HG02571 (cell line): ENCODE measurements at regions not wholly inside any gene's neighbourhood (a gene's known extent, or its start where the extent isn't known, plus 50 kb on each side); places are given as distances from the start of the nearest gene placed in this dataset.
A peak's percentile ranks its signal among the peaks of the same experiment; 100 is the strongest.

Experiments
- ATAC-seq: cut with Tn5 transposase; IDR thresholded peaks from one replicate; pipeline ENCODE4 v1.9.1; 2021; ENCODE audit warnings: mild to moderate bottlenecking, moderate library complexity; ENCODE audit not compliant: unreplicated experiment

GRCh38 chr12:40552868-40553267 lies 139.4 kb upstream of the CNTN1 start:
- no peak for ATAC-seq

- ATAC-seq: no peak
Observed at GRCh38 chr12:40557980-40558379, 134.3 kb upstream of the CNTN1 start.

- ATAC-seq: peak; percentile 39
Observed at GRCh38 chr12:40559865-40560264, 132.4 kb upstream of the CNTN1 start.

GRCh38 chr12:40560848-40561247 lies 131.4 kb upstream of the CNTN1 start:
- ATAC-seq: no peak

GRCh38 chr12:40561395-40561966 lies 130.8 kb upstream of the CNTN1 start:
- ATAC-seq: peak; percentile 57

GRCh38 chr12:40565029-40565633 lies 127.1 kb upstream of the CNTN1 start:
- ATAC-seq: no peak

- no peak for ATAC-seq
Observed at GRCh38 chr12:40566271-40566670, 126.0 kb upstream of the CNTN1 start.

- ATAC-seq: no peak
Observed at GRCh38 chr12:40569626-40570179, 122.5 kb upstream of the CNTN1 start.

GRCh38 chr12:40573024-40573423 lies 119.2 kb upstream of the CNTN1 start:
- ATAC-seq: no peak

GRCh38 chr12:40575987-40576386 lies 116.3 kb upstream of the CNTN1 start:
- ATAC-seq: no peak

- no peak for ATAC-seq
Observed at GRCh38 chr12:40577834-40578233, 114.4 kb upstream of the CNTN1 start.

GRCh38 chr12:40579687-40580086 lies 112.6 kb upstream of the CNTN1 start:
- no peak for ATAC-seq

- no peak for ATAC-seq
Observed at GRCh38 chr12:40580346-40580745, 111.9 kb upstream of the CNTN1 start.

GRCh38 chr12:40581889-40582288 lies 110.3 kb upstream of the CNTN1 start:
- no peak for ATAC-seq

GRCh38 chr12:40583743-40584142 lies 108.5 kb upstream of the CNTN1 start:
- no peak for ATAC-seq

GRCh38 chr12:40584763-40585162 lies 107.5 kb upstream of the CNTN1 start:
- ATAC-seq: no peak

- ATAC-seq: no peak
Observed at GRCh38 chr12:40586823-40587222, 105.4 kb upstream of the CNTN1 start.

- ATAC-seq: no peak
Observed at GRCh38 chr12:40587421-40587820, 104.8 kb upstream of the CNTN1 start.

GRCh38 chr12:40587970-40588369 lies 104.3 kb upstream of the CNTN1 start:
- ATAC-seq: no peak

- ATAC-seq: no peak
Observed at GRCh38 chr12:40597133-40597532, 95.1 kb upstream of the CNTN1 start.

GRCh38 chr12:40598073-40598472 lies 94.2 kb upstream of the CNTN1 start:
- ATAC-seq: no peak

- no peak for ATAC-seq
Observed at GRCh38 chr12:40602562-40602961, 89.7 kb upstream of the CNTN1 start.

- ATAC-seq: no peak
Observed at GRCh38 chr12:40614923-40615322, 77.3 kb upstream of the CNTN1 start.
